Transverse colon (tissue), 4 donors: ENCODE measurements at regions not wholly inside any gene's neighbourhood (a gene's known extent, or its start where the extent isn't known, plus 50 kb on each side); places are given as distances from the start of the nearest gene placed in this dataset.
"Not testable (repeated sequence)": the region's sequence is repeated elsewhere in the genome, so short reads cannot be mapped to it uniquely, and the experiment has no call there.

Experiments
- CTCF ChIP-seq, 5 experiments: fragments of 200-600 bp in 3 of 5; fragments of 450-650 bp in 2 of 5; sonication (generic) in 3 of 5; IDR thresholded peaks; 1 replicate in 2 of 5; 2 replicates in 3 of 5; pipeline ENCODE4 v1.5.1; 2016 to 2017; ENCODE audit warnings: antibody characterized with exemption in 5 of 5, inconsistent platforms in 3 of 5, mild to moderate bottlenecking in 2 of 5, moderate library complexity in 1 of 5
- POLR2A ChIP-seq: fragments of 450-650 bp; IDR thresholded peaks from one replicate; pipeline ENCODE4 v1.6.1; 2016; ENCODE audit warnings: antibody characterized with exemption, mild to moderate bottlenecking, moderate library complexity
- POLR2AphosphoS5 ChIP-seq, 3 donors: sonication (generic); formaldehyde crosslinking; IDR thresholded peaks; one replicate each; pipeline ENCODE4 v1.6.1; 2016; ENCODE audit warnings: antibody characterized with exemption in 3 of 3

- TF ChIP-seq CTCF (IDR thresholded peaks at IDR 0.05); POLR2A; POLR2AphosphoS5 (IDR thresholded peaks at IDR 0.05): not testable (repeated sequence)
Observed at GRCh38 chr21:10437977-10438376, 83.4 kb upstream of the TPTE start.
